ENCODE measurements at regions not wholly inside any gene's neighbourhood (a gene's known extent, or its start where the extent isn't known, plus 50 kb on each side); places are given as distances from the start of the nearest gene placed in this dataset.
A peak's percentile ranks its signal among the peaks of the same experiment; 100 is the strongest.

DNA sequence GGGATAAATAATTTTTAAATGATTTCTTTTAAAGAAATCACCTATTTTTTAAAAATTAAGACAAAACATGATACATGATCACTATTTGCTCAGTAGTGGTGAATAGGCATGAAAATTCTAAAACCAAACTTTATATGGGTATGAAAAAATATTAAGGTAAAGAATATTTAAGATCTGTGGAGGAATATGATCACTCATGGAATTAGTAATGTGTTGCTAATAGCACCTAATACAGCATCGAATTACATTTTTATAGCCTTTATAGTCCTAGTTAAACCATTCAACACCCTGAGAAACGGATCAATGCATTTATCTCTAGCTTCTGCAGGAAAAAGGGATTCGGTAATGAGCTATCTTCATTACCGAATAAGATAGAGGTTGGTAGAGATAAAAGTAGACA, 373.9 kb downstream of the LRRIQ3 start:
- H3K27ac ChIP-seq = no peak overlapping the region
- TF ChIP-seq, protein P1, sequence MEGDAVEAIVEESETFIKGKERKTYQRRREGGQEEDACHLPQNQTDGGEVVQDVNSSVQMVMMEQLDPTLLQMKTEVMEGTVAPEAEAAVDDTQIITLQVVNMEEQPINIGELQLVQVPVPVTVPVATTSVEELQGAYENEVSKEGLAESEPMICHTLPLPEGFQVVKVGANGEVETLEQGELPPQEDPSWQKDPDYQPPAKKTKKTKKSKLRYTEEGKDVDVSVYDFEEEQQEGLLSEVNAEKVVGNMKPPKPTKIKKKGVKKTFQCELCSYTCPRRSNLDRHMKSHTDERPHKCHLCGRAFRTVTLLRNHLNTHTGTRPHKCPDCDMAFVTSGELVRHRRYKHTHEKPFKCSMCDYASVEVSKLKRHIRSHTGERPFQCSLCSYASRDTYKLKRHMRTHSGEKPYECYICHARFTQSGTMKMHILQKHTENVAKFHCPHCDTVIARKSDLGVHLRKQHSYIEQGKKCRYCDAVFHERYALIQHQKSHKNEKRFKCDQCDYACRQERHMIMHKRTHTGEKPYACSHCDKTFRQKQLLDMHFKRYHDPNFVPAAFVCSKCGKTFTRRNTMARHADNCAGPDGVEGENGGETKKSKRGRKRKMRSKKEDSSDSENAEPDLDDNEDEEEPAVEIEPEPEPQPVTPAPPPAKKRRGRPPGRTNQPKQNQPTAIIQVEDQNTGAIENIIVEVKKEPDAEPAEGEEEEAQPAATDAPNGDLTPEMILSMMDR (IDR thresholded peaks at IDR 0.05) = no peak
- no peak for TF ChIP-seq ZFX (IDR thresholded peaks at IDR 0.05; ENCODE audit: borderline replicate concordance)

GRCh38 chr1:73821520-73821919, 376.5 kb downstream of the LRRIQ3 start:
- no peak overlapping the region for H3K27ac ChIP-seq
- TF ChIP-seq, protein P1 (IDR thresholded peaks at IDR 0.05) = no peak
- TF ChIP-seq ZFX (IDR thresholded peaks at IDR 0.05; ENCODE audit: borderline replicate concordance) = no peak

GRCh38 chr1:73820843-73821242, 377.1 kb downstream of the LRRIQ3 start:
- TF ChIP-seq, protein P1 (IDR thresholded peaks at IDR 0.05) = no peak
- TF ChIP-seq ZFX (IDR thresholded peaks at IDR 0.05; ENCODE audit: borderline replicate concordance) = no peak

GRCh38 chr1:73813716-73814115, 384.3 kb downstream of the LRRIQ3 start:
- no peak overlapping the region for H3K27ac ChIP-seq
- TF ChIP-seq, protein P1 (IDR thresholded peaks at IDR 0.05) = peak; percentile 49
- no peak for TF ChIP-seq ZFX (IDR thresholded peaks at IDR 0.05; ENCODE audit: borderline replicate concordance)

More at GRCh38 chr1:73820843-73821242, 377.1 kb downstream of the LRRIQ3 start:
- no peak overlapping the region for H3K27ac ChIP-seq

- TF ChIP-seq, protein P1 (IDR thresholded peaks at IDR 0.05) = no peak
- TF ChIP-seq ZFX (IDR thresholded peaks at IDR 0.05; ENCODE audit: borderline replicate concordance) = no peak
- no peak overlapping the region for H3K27ac ChIP-seq
Observed at GRCh38 chr1:73813236-73813635, 384.7 kb downstream of the LRRIQ3 start.

- H3K27ac ChIP-seq = no peak overlapping the region
- no peak for TF ChIP-seq ZFX (IDR thresholded peaks at IDR 0.05; ENCODE audit: borderline replicate concordance)
- TF ChIP-seq, protein P1 (IDR thresholded peaks at IDR 0.05) = no peak
Observed at GRCh38 chr1:73811798-73812197, 386.2 kb downstream of the LRRIQ3 start.

DNA sequence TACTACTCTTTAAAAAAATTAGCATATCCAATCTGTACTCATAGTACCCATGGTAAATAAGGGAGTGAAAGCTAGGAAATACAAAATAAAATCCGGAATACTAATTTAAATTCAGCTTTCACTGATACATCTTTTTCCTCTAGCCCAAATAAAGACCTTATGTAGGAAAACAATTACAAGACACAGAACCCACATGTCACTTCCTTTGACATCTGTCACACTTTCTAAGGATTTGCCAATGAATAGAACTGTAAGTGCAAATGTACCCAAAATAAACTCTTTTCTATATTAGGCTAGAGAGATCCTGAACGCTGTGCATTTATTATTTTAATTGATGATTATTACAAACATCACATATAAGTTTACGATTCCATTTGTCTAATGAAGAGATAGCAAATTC, 393.0 kb downstream of the LRRIQ3 start:
- TF ChIP-seq, protein P1 (IDR thresholded peaks at IDR 0.05) = no peak
- no peak for TF ChIP-seq ZFX (IDR thresholded peaks at IDR 0.05; ENCODE audit: borderline replicate concordance)
- H3K27ac ChIP-seq = no peak overlapping the region

All from 22Rv1 (cell line).